Karpas-422 (cell line): ENCODE measurements at regions not wholly inside any gene's neighbourhood (a gene's known extent, or its start where the extent isn't known, plus 50 kb on each side); places are given as distances from the start of the nearest gene placed in this dataset.

Source experiments
- DNase-seq: peaks from one replicate; pipeline ENCODE4 v3.0.0-alpha.2; 2015
- H2AFZ ChIP-seq: fragments of 200-600 bp; sonication (generic); 2 replicates; pipeline ENCODE4 v1.6.1; 2014; ENCODE audit warnings: antibody characterized with exemption, low read length, mixed read lengths
- H3K27ac ChIP-seq: fragments of 200-600 bp; sonication (generic); 2 replicates; pipeline ENCODE4 v1.5.1; 2014; ENCODE audit warnings: mild to moderate bottlenecking, low read length, moderate library complexity
- H3K27me3 ChIP-seq: fragments of 200-600 bp; sonication (generic); 2 replicates; pipeline ENCODE4 v1.6.1; 2014; ENCODE audit warnings: low read length, mixed read lengths
- H3K36me3 ChIP-seq: fragments of 200-600 bp; sonication (generic); 2 replicates; pipeline ENCODE4 v1.6.1; 2014; ENCODE audit warnings: low read length, mixed read lengths; ENCODE audit not compliant: insufficient read depth
- H3K4me1 ChIP-seq: fragments of 200-600 bp; sonication (generic); 2 replicates; pipeline ENCODE4 v1.6.1; 2014; ENCODE audit warnings: mild to moderate bottlenecking, low read length, mixed read lengths
- H3K4me2 ChIP-seq: fragments of 200-600 bp; sonication (generic); 2 replicates; pipeline ENCODE4 v1.6.1; 2014; ENCODE audit warnings: low read length, low read depth, mild to moderate bottlenecking; ENCODE audit not compliant: poor library complexity, severe bottlenecking
- H3K4me3 ChIP-seq: fragments of 200-600 bp; sonication (generic); 2 replicates; pipeline ENCODE4 v1.5.1; 2014; ENCODE audit warnings: mild to moderate bottlenecking, antibody characterized with exemption, low read length, mixed read lengths
- H3K79me2 ChIP-seq: fragments of 200-600 bp; sonication (generic); 2 replicates; pipeline ENCODE4 v1.6.1; 2014; ENCODE audit warnings: mild to moderate bottlenecking, low read length, mixed read lengths
- H3K9ac ChIP-seq: fragments of 200-600 bp; sonication (generic); 2 replicates; pipeline ENCODE4 v1.6.0; 2014; ENCODE audit warnings: low read length
- H3K9me2 ChIP-seq: fragments of 200-600 bp; sonication (generic), shearing (Covaris generic); replicated peaks from 2 replicates; pipeline ENCODE4 v1.6.0; 2014; ENCODE audit warnings: mild to moderate bottlenecking, low read length, moderate library complexity; ENCODE audit not compliant: insufficient read depth
- H3K9me3 ChIP-seq: fragments of 300-700, 200-600 bp; sonication (generic); 2 replicates; pipeline ENCODE4 v1.6.1; 2014; ENCODE audit warnings: low read length, mixed read lengths
- H4K20me1 ChIP-seq: fragments of 200-600 bp; sonication (generic); 2 replicates; pipeline ENCODE4 v1.6.1; 2014; ENCODE audit warnings: mild to moderate bottlenecking, antibody characterized with exemption, low read length, low read depth; ENCODE audit not compliant: insufficient read depth

DNA sequence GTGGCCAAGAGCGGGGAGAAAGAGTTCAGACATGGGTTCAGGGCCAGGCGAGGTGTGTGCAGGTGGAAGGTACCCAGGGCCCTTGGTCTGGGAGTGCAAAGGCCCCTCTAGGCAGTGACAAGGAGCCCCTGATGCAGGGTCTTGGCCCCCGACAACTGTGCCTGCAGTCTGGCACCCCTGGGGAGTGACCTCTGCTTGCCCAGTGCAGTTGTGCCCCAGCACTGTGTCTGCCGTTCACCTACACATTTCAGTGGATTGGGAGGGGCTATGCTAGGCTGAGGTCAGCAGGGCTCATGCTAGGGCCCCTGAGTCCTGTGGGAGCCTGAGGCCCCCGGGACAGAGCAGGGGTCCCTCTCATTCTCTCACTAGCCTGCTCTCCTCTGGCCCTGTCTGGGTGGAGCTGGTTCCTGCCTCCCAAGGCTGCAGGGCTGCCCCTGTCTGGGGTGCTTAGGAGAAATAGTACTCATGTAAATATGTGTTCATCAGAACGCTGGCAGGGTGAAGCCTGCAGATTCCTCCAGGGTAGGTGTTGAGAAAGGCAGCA lies 550.4 kb downstream of the TCERG1L start:
- no peaks in the 10 kb centered on the region for H3K4me1 ChIP-seq
- H3K4me2 ChIP-seq, result no peak overlapping the region
- no peaks in the 10 kb centered on the region for H3K36me3 ChIP-seq
- H3K4me3 ChIP-seq, result no peak overlapping the region
- no peaks in the 10 kb centered on the region for H4K20me1 ChIP-seq
- no peaks in the 10 kb centered on the region for H3K9me3 ChIP-seq
- no peak overlapping the region for H3K9ac ChIP-seq
- H2AFZ ChIP-seq, result no peak overlapping the region
- H3K27me3 ChIP-seq, result no peaks in the 10 kb centered on the region
- H3K9me2 ChIP-seq, result no peaks in the 10 kb centered on the region
- DNase-seq, result no peak
- H3K79me2 ChIP-seq, result no peaks in the 10 kb centered on the region
- H3K27ac ChIP-seq, result no peak overlapping the region

DNA sequence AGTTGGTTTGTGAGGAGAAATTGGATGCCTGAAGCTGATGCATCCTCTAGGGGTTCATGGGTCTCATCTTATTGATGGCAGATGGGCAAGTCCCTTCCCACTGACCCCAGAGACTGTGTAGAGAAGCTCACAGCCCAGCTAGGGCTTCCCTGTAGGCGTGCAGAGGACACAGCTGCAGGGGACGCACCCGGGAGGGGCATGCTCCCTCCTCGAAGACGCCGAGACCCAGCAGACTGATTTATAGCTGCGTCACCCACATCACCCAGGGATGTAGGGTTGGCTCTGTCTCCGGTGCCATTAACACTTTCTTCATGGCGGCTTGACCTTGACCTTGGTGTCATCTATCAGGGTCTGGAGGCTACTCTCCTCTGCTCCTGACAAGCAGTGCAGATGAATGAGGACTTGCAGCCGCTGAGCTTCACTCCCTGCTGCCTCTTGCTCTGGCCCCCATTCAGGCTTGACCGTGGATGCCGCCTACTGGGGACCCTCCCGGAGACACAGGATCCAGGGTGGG lies 549.7 kb downstream of the TCERG1L start:
- Histone ChIP-seq H2AFZ (no peak overlapping the region), H3K9me2 (no peaks in the 10 kb centered on the region), H3K9ac (no peak overlapping the region), H3K27ac (no peak overlapping the region), H3K36me3 (no peaks in the 10 kb centered on the region), H3K4me3 (no peak overlapping the region), H3K4me2 (no peak overlapping the region), H3K79me2 (no peaks in the 10 kb centered on the region), H4K20me1 (no peaks in the 10 kb centered on the region), H3K9me3 (no peaks in the 10 kb centered on the region), H3K27me3 (no peaks in the 10 kb centered on the region), H3K4me1 (no peaks in the 10 kb centered on the region)
- no peak for DNase-seq

DNA sequence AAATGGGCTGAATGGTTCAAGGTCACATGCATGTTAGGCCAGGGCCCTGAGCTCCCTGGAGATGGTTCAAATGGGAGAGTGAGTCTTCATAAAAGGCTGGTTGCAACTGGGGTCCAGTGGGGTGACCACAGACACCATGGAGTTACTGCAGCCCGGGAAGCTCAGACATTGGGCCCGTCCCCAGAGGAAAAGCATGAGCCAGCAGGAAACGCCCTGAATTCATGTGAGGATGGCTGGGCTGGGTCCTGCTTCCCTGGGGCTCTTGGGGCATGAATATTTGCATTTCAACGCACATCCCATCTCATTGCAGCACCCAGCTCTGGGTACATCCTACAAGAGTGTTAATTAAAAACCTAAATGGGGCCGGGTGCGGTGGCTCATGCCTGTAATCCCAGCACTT lies 549.0 kb downstream of the TCERG1L start:
- Histone ChIP-seq H3K9ac (no peak overlapping the region), H3K9me3 (no peaks in the 10 kb centered on the region), H3K36me3 (no peaks in the 10 kb centered on the region), H2AFZ (no peak overlapping the region), H3K79me2 (no peaks in the 10 kb centered on the region), H3K27me3 (no peaks in the 10 kb centered on the region), H3K4me3 (no peak overlapping the region), H3K4me1 (no peaks in the 10 kb centered on the region), H4K20me1 (no peaks in the 10 kb centered on the region), H3K4me2 (no peak overlapping the region), H3K27ac (no peak overlapping the region), H3K9me2 (no peaks in the 10 kb centered on the region)
- no peak for DNase-seq

DNA sequence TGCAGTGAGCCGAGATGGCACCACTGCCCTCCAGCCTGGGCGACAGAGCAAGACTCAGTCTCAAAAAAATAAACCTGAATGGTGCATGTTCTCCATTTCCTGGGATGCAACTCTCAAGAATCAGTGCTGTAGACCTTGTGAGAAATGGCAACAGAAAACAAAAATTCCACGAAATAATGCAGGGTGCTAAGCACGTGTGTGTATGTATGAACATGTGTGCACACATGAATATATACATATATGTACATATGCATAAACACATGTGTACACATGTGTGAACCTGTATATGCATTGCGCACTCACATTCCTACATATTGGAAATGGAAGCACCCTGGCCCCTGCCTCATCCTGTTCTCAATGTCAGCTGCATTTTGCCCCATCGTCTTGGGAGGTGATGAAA lies 548.5 kb downstream of the TCERG1L start:
- Histone ChIP-seq H4K20me1 (no peaks in the 10 kb centered on the region), H2AFZ (no peak overlapping the region), H3K27ac (no peak overlapping the region), H3K27me3 (no peaks in the 10 kb centered on the region), H3K79me2 (no peaks in the 10 kb centered on the region), H3K36me3 (no peaks in the 10 kb centered on the region), H3K4me2 (no peak overlapping the region), H3K9me3 (no peaks in the 10 kb centered on the region), H3K4me1 (no peaks in the 10 kb centered on the region), H3K4me3 (no peak overlapping the region), H3K9ac (no peak overlapping the region), H3K9me2 (no peaks in the 10 kb centered on the region)
- no peak for DNase-seq

DNA sequence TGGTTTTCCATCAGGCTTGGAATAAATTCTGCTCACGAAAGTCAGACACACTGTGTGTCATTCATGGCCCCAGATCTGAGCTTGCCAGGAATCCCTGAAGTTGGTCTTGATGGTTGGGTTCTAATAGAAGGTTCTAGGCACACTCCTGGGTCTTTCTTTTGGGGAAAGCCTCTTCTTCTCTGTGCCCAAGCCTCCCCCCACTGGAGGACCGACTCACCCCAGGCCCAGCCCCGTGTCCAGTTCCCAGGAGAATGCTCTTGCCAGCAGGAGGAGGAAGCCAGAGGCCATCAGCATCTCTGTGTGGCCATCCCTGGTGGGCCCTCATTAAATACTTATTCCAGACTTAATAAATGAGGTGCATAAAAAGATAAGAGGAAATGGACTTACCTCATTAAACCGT lies 548.0 kb downstream of the TCERG1L start:
- H3K36me3 ChIP-seq, result no peaks in the 10 kb centered on the region
- H3K27ac ChIP-seq, result no peak overlapping the region
- no peaks in the 10 kb centered on the region for H3K4me1 ChIP-seq
- H3K4me2 ChIP-seq, result no peak overlapping the region
- no peaks in the 10 kb centered on the region for H3K27me3 ChIP-seq
- DNase-seq, result no peak
- H3K4me3 ChIP-seq, result no peak overlapping the region
- H3K9me2 ChIP-seq, result no peaks in the 10 kb centered on the region
- H3K9me3 ChIP-seq, result no peaks in the 10 kb centered on the region
- no peaks in the 10 kb centered on the region for H4K20me1 ChIP-seq
- H3K9ac ChIP-seq, result no peak overlapping the region
- no peaks in the 10 kb centered on the region for H3K79me2 ChIP-seq
- no peak overlapping the region for H2AFZ ChIP-seq

DNA sequence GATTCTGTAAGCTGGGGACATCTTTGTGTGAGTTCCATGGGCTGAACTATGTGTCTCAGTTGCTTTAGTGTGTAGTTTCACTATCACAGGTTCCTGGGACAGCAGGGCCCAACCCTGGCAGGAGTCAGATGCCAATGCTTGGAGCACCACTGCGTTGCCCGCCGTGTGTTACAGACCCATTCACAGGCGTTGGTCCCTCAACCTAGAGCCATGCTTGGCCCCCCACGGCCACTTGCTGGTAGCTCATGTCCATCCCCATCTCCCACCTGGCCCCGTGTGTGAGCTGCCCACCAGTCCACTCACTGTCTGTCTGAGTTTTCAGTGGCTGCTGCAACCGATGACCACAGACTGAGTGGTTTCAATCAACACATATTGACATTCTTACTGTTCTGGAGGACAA lies 546.9 kb downstream of the TCERG1L start:
- Histone ChIP-seq H3K4me2 (no peak overlapping the region), H3K9ac (no peak overlapping the region), H3K9me2 (no peaks in the 10 kb centered on the region), H3K4me3 (no peak overlapping the region), H3K4me1 (no peaks in the 10 kb centered on the region), H3K79me2 (no peaks in the 10 kb centered on the region), H3K9me3 (no peaks in the 10 kb centered on the region), H4K20me1 (no peaks in the 10 kb centered on the region), H3K27ac (no peak overlapping the region), H3K36me3 (no peaks in the 10 kb centered on the region), H3K27me3 (no peaks in the 10 kb centered on the region), H2AFZ (no peak overlapping the region)
- DNase-seq, result no peak

DNA sequence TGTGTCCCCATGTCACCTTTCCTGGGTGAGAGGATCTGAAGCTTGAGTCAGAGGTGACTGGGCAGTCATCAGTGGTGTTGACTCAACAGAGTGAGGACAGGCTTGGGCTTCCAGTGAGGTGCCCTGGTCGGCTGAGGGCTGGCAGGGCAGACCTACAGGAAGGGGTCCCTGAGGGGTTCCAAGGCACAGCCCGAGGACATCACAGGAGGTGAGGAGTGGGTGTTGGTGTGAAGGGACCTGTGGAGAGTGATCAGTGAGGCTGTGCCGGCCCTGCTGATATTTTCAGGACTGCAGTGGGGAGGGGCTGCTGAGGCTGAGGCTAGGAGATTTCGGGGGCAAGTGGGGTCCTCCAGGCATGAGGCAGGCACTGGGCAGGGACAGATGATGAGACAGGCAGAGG lies 545.5 kb downstream of the TCERG1L start:
- Histone ChIP-seq H3K9me2 (no peaks in the 10 kb centered on the region), H4K20me1 (no peaks in the 10 kb centered on the region), H3K9ac (no peak overlapping the region), H3K9me3 (no peaks in the 10 kb centered on the region), H3K4me3 (no peak overlapping the region), H3K36me3 (no peaks in the 10 kb centered on the region), H3K4me1 (no peaks in the 10 kb centered on the region), H3K4me2 (no peak overlapping the region), H2AFZ (no peak overlapping the region), H3K27ac (no peak overlapping the region), H3K79me2 (no peaks in the 10 kb centered on the region), H3K27me3 (no peaks in the 10 kb centered on the region)
- no peak for DNase-seq

DNA sequence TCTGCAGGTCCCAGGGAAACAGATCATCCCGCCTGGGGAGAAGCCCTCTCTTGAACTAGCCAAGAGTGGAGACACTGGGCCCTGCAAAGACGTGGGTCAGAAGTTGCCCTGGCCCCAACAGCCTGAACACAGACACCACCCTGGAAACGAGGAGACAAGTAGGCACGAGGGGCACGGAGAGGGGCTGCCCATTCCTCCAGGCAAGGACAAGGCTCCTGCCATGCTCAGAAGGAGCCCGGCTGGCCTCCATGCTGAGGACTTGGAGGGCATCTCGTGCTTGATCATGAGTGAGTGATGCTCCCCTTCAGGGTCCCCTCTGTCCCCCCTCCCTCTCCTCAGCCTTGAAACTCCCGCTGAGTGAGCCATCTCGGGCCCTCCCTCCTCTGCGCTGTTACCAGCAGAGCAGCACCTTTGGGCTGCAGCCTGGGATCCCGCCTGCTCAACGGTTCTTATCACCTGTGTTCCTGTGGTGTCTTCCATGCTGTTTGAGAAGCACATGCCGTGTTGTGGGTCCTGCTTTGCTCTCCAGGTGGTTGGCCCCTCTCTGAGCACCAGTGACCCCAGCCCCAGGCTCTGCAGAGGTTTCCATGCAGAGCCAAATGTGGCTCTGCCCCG lies 544.3 kb downstream of the TCERG1L start:
- no peak for DNase-seq

More for the DNA sequence above, 544.3 kb downstream of the TCERG1L start:
- H3K4me2 ChIP-seq, result no peak overlapping the region
- H3K4me1 ChIP-seq, result no peaks in the 10 kb centered on the region
- H3K79me2 ChIP-seq, result no peaks in the 10 kb centered on the region
- no peak overlapping the region for H2AFZ ChIP-seq
- no peak overlapping the region for H3K4me3 ChIP-seq
- H3K9me2 ChIP-seq, result no peaks in the 10 kb centered on the region
- H3K9ac ChIP-seq, result no peak overlapping the region
- no peak overlapping the region for H3K27ac ChIP-seq
- no peaks in the 10 kb centered on the region for H3K9me3 ChIP-seq
- no peaks in the 10 kb centered on the region for H3K36me3 ChIP-seq
- no peaks in the 10 kb centered on the region for H3K27me3 ChIP-seq
- 0 out of 2 replicates have a peak, but pooled peaks cover 2% of the 10 kb centered on the region for H4K20me1 ChIP-seq
